GM12892 (cell line): ENCODE measurements at regions not wholly inside any gene's neighbourhood (a gene's known extent, or its start where the extent isn't known, plus 50 kb on each side); places are given as distances from the start of the nearest gene placed in this dataset.

Experiments
- POLR2AphosphoS5 ChIP-seq: IDR thresholded peaks from 2 replicates; pipeline ENCODE4 v1.6.1; 2011; ENCODE audit warnings: low read depth, low read length, control low read depth
- TAF1 ChIP-seq: IDR thresholded peaks from 2 replicates; pipeline ENCODE4 v1.6.1; 2011; ENCODE audit warnings: low read depth, mild to moderate bottlenecking, control low read depth, low read length, borderline replicate concordance

GRCh38 chr10:124286621-124287020 is 132.1 kb downstream of the OAT start:
- no peak for TF ChIP-seq TAF1
- no peak for TF ChIP-seq POLR2AphosphoS5
